DMS53 treated with DMSO at 0.1 percent for 48 hours (cell line): ENCODE measurements at regions not wholly inside any gene's neighbourhood (a gene's known extent, or its start where the extent isn't known, plus 50 kb on each side); places are given as distances from the start of the nearest gene placed in this dataset.
A peak's percentile ranks its signal among the peaks of the same experiment; 100 is the strongest.
"Not testable (repeated sequence)": the region's sequence is repeated elsewhere in the genome, so short reads cannot be mapped to it uniquely, and the experiment has no call there.

Source experiments
- DNase-seq: peaks from one replicate; lab custom pipeline; 2025; ENCODE audit not compliant: unreplicated experiment; lab: John Stamatoyannopoulos, UW

GRCh38 chr3:82521657-82522056, 760.2 kb upstream of the GBE1 start:
- no peak for DNase-seq

- DNase-seq: no peak
Observed at GRCh38 chr3:82520846-82521245, 759.4 kb upstream of the GBE1 start.

- DNase-seq: no peak
Observed at GRCh38 chr3:82509951-82510603, 748.6 kb upstream of the GBE1 start.

GRCh38 chr3:82509106-82509842, 747.8 kb upstream of the GBE1 start:
- no peak for DNase-seq

GRCh38 chr3:82506204-82506603, 744.8 kb upstream of the GBE1 start:
- no peak for DNase-seq

- no peak for DNase-seq
Observed at GRCh38 chr3:82505079-82505756, 743.8 kb upstream of the GBE1 start.

- no peak for DNase-seq
Observed at GRCh38 chr3:82498186-82498585, 736.7 kb upstream of the GBE1 start.

GRCh38 chr3:82496890-82497560, 735.6 kb upstream of the GBE1 start:
- DNase-seq: peak; percentile 14

- DNase-seq: no peak
Observed at GRCh38 chr3:82495655-82496054, 734.2 kb upstream of the GBE1 start.

GRCh38 chr3:82494977-82495489, 733.6 kb upstream of the GBE1 start:
- DNase-seq: no peak

- no peak for DNase-seq
Observed at GRCh38 chr3:82493858-82494257, 732.4 kb upstream of the GBE1 start.

- DNase-seq: no peak
Observed at GRCh38 chr3:82475306-82475705, 713.9 kb upstream of the GBE1 start.

- peak; percentile 1 for DNase-seq
Observed at GRCh38 chr3:82474711-82475110, 713.3 kb upstream of the GBE1 start.

GRCh38 chr3:82473864-82474541, 712.6 kb upstream of the GBE1 start:
- no peak for DNase-seq

- DNase-seq: no peak
Observed at GRCh38 chr3:82467051-82467450, 705.6 kb upstream of the GBE1 start.

- DNase-seq: no peak
Observed at GRCh38 chr3:82462977-82463376, 701.5 kb upstream of the GBE1 start.

- no peak for DNase-seq
Observed at GRCh38 chr3:82461049-82461889, 699.8 kb upstream of the GBE1 start.

GRCh38 chr3:82448320-82448719, 686.9 kb upstream of the GBE1 start:
- no peak for DNase-seq

- DNase-seq: not testable (repeated sequence)
Observed at GRCh38 chr3:82428821-82429220, 667.4 kb upstream of the GBE1 start.

- no peak for DNase-seq
Observed at GRCh38 chr3:82424031-82424339, 662.5 kb upstream of the GBE1 start.
